GM12878 (cell line): ENCODE measurements at regions not wholly inside any gene's neighbourhood (a gene's known extent, or its start where the extent isn't known, plus 50 kb on each side); places are given as distances from the start of the nearest gene placed in this dataset.

Experiments
- ATAC-seq: fragments of 200-7000 bp; cut with Tn5 transposase; 3 replicates; pipeline ENCODE4 v1.9.1; 2020; ENCODE audit warnings: mild to moderate bottlenecking, moderate library complexity
- BruUV-seq: library from RNA; stranded (reverse); fragments of 400-500 nt; replicated peaks from 2 replicates; lab custom pipeline; 2021; lab: Mats Ljungman, UMichigan
- CTCF ChIA-PET: fragments of 300-600 bp; sonication (Branson Sonifier 250); formaldehyde crosslinking; extraction: SDS; loops from one replicate; lab custom pipeline; 2021; ENCODE audit warnings: inconsistent platforms; lab: Yijun Ruan, JAX
- POLR2A ChIA-PET: fragments of 350-600 bp; formaldehyde crosslinking; extraction: SDS; loops from one replicate; lab custom pipeline; 2021; ENCODE audit warnings: inconsistent platforms; lab: Charles Lee
- RAD21 ChIA-PET: fragments of 300-600 bp; sonication (Branson Sonifier 250); formaldehyde crosslinking; loops from one replicate; lab custom pipeline; 2023; ENCODE audit warnings: antibody characterized with exemption; ENCODE audit not compliant: unreplicated experiment; lab: Charles Lee
- SMC1A ChIA-PET: fragments of 300-600 bp; sonication (Branson Sonifier 250); formaldehyde crosslinking; loops from one replicate; lab custom pipeline; 2023; ENCODE audit not compliant: unreplicated experiment, uncharacterized antibody; lab: Charles Lee
- DNase-seq: peaks from one replicate; pipeline ENCODE4 v3.0.0-alpha.2; 2011; ENCODE audit warnings: low read depth, low spot score
- FAIRE-seq: peaks from 3 replicates; lab custom pipeline; 2011; peaks lifted over from hg19 to GRCh38; lab: Jason Lieb, UNC
- H2AFZ ChIP-seq: 2 replicates; pipeline ENCODE4 v1.6.0; 2011; ENCODE audit warnings: low read depth, low read length, control low read depth; ENCODE audit not compliant: control insufficient read depth
- H3K27ac ChIP-seq: 2 replicates; pipeline ENCODE4 v1.5.1; 2011; ENCODE audit warnings: control low read depth; ENCODE audit not compliant: control insufficient read depth, insufficient read depth
- H3K27me3 ChIP-seq, 2 experiments: replicated peaks in 1 of 2; 2 replicates each; pipeline versions ENCODE4 v1.6.0 to v1.6.1; 2011; ENCODE audit warnings: low read length in 1 of 2; ENCODE audit not compliant: control insufficient read depth in 2 of 2, insufficient read depth in 2 of 2
- H3K36me3 ChIP-seq, 2 experiments: 2 replicates each; pipeline ENCODE4 v1.5.1; 2011; ENCODE audit warnings: low read length in 1 of 2; ENCODE audit not compliant: control insufficient read depth in 2 of 2, insufficient read depth in 2 of 2
- H3K4me1 ChIP-seq: 2 replicates; pipeline ENCODE4 v1.6.1; 2011; ENCODE audit warnings: mild to moderate bottlenecking, low read length, moderate library complexity, mixed read lengths; ENCODE audit not compliant: control insufficient read depth, insufficient read depth
- H3K4me2 ChIP-seq: 2 replicates; pipeline ENCODE4 v1.6.0; 2011; ENCODE audit warnings: control low read depth; ENCODE audit not compliant: control insufficient read depth, insufficient read depth
- H3K4me3 ChIP-seq: fragments of 200-600 bp; sonication (generic); 2 replicates; pipeline ENCODE4 v1.5.1; 2016
- H3K79me2 ChIP-seq: 2 replicates; pipeline ENCODE4 v1.6.0; 2011; ENCODE audit warnings: low read length; ENCODE audit not compliant: control insufficient read depth, insufficient read depth
- H3K9ac ChIP-seq: 2 replicates; pipeline ENCODE4 v1.8.0; 2011; ENCODE audit warnings: low read length, control low read depth, mixed read lengths; ENCODE audit not compliant: control insufficient read depth, insufficient read depth
- H3K9me3 ChIP-seq: replicated peaks from 3 replicates; pipeline ENCODE4 v1.5.1; 2011; ENCODE audit warnings: mild to moderate bottlenecking, low read length; ENCODE audit not compliant: control insufficient read depth, insufficient read depth
- H4K20me1 ChIP-seq: 2 replicates; pipeline ENCODE4 v1.6.0; 2011; ENCODE audit not compliant: control insufficient read depth, insufficient read depth
- BCL11A ChIP-seq: IDR thresholded peaks from 2 replicates; pipeline ENCODE4 v1.6.1; 2011; ENCODE audit warnings: low read depth, low read length
- CHD4 ChIP-seq: fragments of 200-600 bp; sonication (generic); IDR thresholded peaks from 2 replicates; pipeline ENCODE4 v1.6.1; 2016; ENCODE audit warnings: mild to moderate bottlenecking
- TBL1XR1 ChIP-seq: IDR thresholded peaks from 2 replicates; pipeline ENCODE4 v1.6.1; 2012; ENCODE audit warnings: low read depth, low read length, improper control_type of control experiment
- TCF3 ChIP-seq: IDR thresholded peaks from 2 replicates; pipeline ENCODE4 v1.6.1; 2012; ENCODE audit warnings: low read depth, mild to moderate bottlenecking, low read length, borderline replicate concordance; ENCODE audit not compliant: insufficient read depth
- WGBS: methylation state at CpG from one replicate; pipeline ENCODE4 v1.1.6; 2016; ENCODE audit warnings: low lambda C conversion rate; ENCODE audit not compliant: insufficient replicate concordance, insufficient coverage; ENCODE audit errors: missing lambda C conversion rate; 5-methylcytosine and 5-hydroxymethylcytosine counted together
- in situ Hi-C: fragments of 300-500 bp; cut with MboI; formaldehyde crosslinking; loops from 9 replicates; pipeline ENCODE4 v1.14.3; 2018; ENCODE audit warnings: mixed read lengths
- intact Hi-C: fragments of 100-400 bp; cut with micrococcal nuclease; formaldehyde crosslinking; loops from one replicate; pipeline ENCODE4 v1.14.2; 2022; ENCODE audit not compliant: unreplicated experiment
- TF ChIP-seq, protein P1 (sequence below): IDR thresholded peaks from 2 replicates; pipeline ENCODE4 v1.6.1; 2012; ENCODE audit warnings: low read depth, low read length, improper control_type of control experiment
- TF ChIP-seq, protein P2 (sequence below): fragments of 450-650 bp; IDR thresholded peaks from 2 replicates; pipeline ENCODE4 v1.6.1; 2014; ENCODE audit warnings: mild to moderate bottlenecking
- TF ChIP-seq, protein P3 (sequence below): IDR thresholded peaks from 2 replicates; pipeline ENCODE4 v1.6.1; 2011; ENCODE audit warnings: borderline replicate concordance, low read depth, mild to moderate bottlenecking, moderate library complexity, low read length; ENCODE audit not compliant: insufficient read depth, poor library complexity, severe bottlenecking

DNA sequence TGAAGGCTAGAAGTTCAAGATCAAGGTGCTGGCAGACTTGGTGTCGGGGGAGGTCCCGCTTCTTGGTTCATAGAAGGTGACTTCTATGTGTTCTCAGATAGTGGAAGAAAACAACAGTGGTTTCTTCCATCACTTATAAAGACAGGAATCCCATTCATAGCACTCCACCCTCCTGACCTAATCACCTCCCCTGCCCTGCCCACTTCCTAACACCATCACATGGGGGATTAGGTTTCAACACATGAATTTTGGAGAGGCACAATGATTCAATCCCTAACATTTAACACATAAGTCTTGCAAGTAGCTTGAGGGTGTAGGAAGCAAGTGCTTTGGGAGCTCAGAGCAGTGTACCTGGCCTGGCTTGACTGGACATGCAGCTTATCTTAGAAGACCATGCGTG lies 142.8 kb upstream of the TSHZ3 start:
- POLR2A ChIA-PET: no interaction called here
- intact Hi-C loops: no loop called here
- no peak for ATAC-seq
- no peaks in the 10 kb centered on the region for H4K20me1 ChIP-seq
- H3K9me3 ChIP-seq: no peaks in the 10 kb centered on the region; the same call in 1 of the 3 replicates
- H3K79me2 ChIP-seq: no peaks in the 10 kb centered on the region
- no peaks in the 10 kb centered on the region for H3K27me3 ChIP-seq
- in situ Hi-C loops: no loop called here
- H3K27ac ChIP-seq: no peak overlapping the region
- no peak overlapping the region for H3K4me3 ChIP-seq
- WGBS: 18% methylated on average over 3 of the region's 3 CpGs
- DNase-seq: no peak
- H2AFZ ChIP-seq: no peak overlapping the region
- no peaks in the 10 kb centered on the region for H3K36me3 ChIP-seq
- SMC1A ChIA-PET: no interaction called here
- no TSS peak for BruUV-seq
- RAD21 ChIA-PET: no interaction called here
- no peak for TF ChIP-seq TCF3
- TF ChIP-seq CHD4: no peak
- TF ChIP-seq, protein P1, sequence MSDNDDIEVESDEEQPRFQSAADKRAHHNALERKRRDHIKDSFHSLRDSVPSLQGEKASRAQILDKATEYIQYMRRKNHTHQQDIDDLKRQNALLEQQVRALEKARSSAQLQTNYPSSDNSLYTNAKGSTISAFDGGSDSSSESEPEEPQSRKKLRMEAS: no peak
- TF ChIP-seq BCL11A: no peak
- TF ChIP-seq, protein P2, sequence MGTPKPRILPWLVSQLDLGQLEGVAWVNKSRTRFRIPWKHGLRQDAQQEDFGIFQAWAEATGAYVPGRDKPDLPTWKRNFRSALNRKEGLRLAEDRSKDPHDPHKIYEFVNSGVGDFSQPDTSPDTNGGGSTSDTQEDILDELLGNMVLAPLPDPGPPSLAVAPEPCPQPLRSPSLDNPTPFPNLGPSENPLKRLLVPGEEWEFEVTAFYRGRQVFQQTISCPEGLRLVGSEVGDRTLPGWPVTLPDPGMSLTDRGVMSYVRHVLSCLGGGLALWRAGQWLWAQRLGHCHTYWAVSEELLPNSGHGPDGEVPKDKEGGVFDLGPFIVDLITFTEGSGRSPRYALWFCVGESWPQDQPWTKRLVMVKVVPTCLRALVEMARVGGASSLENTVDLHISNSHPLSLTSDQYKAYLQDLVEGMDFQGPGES: no peak
- TF ChIP-seq, protein P3, sequence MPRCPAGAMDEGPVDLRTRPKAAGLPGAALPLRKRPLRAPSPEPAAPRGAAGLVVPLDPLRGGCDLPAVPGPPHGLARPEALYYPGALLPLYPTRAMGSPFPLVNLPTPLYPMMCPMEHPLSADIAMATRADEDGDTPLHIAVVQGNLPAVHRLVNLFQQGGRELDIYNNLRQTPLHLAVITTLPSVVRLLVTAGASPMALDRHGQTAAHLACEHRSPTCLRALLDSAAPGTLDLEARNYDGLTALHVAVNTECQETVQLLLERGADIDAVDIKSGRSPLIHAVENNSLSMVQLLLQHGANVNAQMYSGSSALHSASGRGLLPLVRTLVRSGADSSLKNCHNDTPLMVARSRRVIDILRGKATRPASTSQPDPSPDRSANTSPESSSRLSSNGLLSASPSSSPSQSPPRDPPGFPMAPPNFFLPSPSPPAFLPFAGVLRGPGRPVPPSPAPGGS: no peak
- TF ChIP-seq TBL1XR1: no peak
- no peak overlapping the region for H3K9ac ChIP-seq
- no peak for FAIRE-seq
- CTCF ChIA-PET: no interaction called here
- no peak overlapping the region for H3K4me2 ChIP-seq
- H3K4me1 ChIP-seq: no peaks in the 10 kb centered on the region
